ENCODE measurements at regions not wholly inside any gene's neighbourhood (a gene's known extent, or its start where the extent isn't known, plus 50 kb on each side); places are given as distances from the start of the nearest gene placed in this dataset.

- TF ChIP-seq ZBTB7B (CRISPR knock-in tag; IDR thresholded peaks at IDR 0.05) = peak; percentile 60; the same call in 1 of the 2 replicates
- no peak for TF ChIP-seq TP53 (CRISPR knock-in tag; conservative IDR thresholded peaks at IDR 0.05)
- TF ChIP-seq ZNF619 (CRISPR knock-in tag; IDR thresholded peaks at IDR 0.05) = no peak
- TF ChIP-seq, protein P1, sequence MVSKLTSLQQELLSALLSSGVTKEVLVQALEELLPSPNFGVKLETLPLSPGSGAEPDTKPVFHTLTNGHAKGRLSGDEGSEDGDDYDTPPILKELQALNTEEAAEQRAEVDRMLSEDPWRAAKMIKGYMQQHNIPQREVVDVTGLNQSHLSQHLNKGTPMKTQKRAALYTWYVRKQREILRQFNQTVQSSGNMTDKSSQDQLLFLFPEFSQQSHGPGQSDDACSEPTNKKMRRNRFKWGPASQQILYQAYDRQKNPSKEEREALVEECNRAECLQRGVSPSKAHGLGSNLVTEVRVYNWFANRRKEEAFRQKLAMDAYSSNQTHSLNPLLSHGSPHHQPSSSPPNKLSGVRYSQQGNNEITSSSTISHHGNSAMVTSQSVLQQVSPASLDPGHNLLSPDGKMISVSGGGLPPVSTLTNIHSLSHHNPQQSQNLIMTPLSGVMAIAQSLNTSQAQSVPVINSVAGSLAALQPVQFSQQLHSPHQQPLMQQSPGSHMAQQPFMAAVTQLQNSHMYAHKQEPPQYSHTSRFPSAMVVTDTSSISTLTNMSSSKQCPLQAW (CRISPR knock-in tag; IDR thresholded peaks at IDR 0.05) = peak; percentile 49; the same call in 1 of the 2 replicates
- TF ChIP-seq NCOA5 (CRISPR knock-in tag; IDR thresholded peaks at IDR 0.05) = no peak
- no peak for TF ChIP-seq NFYC (CRISPR knock-in tag; IDR thresholded peaks at IDR 0.05)
- TF ChIP-seq, protein P2, sequence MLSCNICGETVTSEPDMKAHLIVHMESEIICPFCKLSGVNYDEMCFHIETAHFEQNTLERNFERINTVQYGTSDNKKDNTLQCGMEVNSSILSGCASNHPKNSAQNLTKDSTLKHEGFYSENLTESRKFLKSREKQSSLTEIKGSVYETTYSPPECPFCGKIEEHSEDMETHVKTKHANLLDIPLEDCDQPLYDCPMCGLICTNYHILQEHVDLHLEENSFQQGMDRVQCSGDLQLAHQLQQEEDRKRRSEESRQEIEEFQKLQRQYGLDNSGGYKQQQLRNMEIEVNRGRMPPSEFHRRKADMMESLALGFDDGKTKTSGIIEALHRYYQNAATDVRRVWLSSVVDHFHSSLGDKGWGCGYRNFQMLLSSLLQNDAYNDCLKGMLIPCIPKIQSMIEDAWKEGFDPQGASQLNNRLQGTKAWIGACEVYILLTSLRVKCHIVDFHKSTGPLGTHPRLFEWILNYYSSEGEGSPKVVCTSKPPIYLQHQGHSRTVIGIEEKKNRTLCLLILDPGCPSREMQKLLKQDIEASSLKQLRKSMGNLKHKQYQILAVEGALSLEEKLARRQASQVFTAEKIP (CRISPR knock-in tag; IDR thresholded peaks at IDR 0.05; ENCODE audit: borderline replicate concordance) = no peak
- TF ChIP-seq ZMYM4 (CRISPR knock-in tag; IDR thresholded peaks at IDR 0.05) = no peak
- TF ChIP-seq ZBTB1 (CRISPR knock-in tag; IDR thresholded peaks at IDR 0.05; ENCODE audit: borderline replicate concordance) = no peak
- TF ChIP-seq ZNF282 (IDR thresholded peaks at IDR 0.05; ENCODE audit: partially characterized antibody) = no peak
- TF ChIP-seq ZNF138 (CRISPR knock-in tag; IDR thresholded peaks at IDR 0.05; ENCODE audit: low read depth) = no peak
- TF ChIP-seq ZNF160 (CRISPR knock-in tag; IDR thresholded peaks at IDR 0.05) = no peak
- TF ChIP-seq, protein P3, sequence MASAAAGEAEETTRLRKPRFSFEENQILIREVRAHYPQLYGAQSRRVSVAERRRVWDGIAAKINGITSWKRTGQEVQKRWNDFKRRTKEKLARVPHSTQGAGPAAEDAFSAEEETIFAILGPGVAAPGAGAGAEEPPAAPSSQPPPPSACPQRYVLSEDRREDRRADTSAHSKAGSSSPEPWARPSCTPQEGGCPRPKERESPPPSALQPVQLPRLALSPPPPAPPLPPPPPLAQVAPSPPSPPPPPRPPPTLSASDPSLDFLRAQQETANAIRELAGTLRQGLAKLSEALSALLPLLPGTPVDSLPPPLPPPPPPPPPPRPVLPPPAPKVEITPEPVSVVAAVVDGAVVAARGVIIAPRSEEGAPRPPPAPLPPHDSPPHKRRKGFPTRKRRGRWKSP (CRISPR knock-in tag; IDR thresholded peaks at IDR 0.05) = peak; percentile 69
- TF ChIP-seq TRAFD1 (CRISPR knock-in tag; IDR thresholded peaks at IDR 0.05; ENCODE audit: borderline replicate concordance) = no peak
- 0 out of 2 replicates have a peak, but pooled peaks have one; percentile 44 for TF ChIP-seq ZHX1 (CRISPR knock-in tag; IDR thresholded peaks at IDR 0.05; ENCODE audit: low read depth)
- TF ChIP-seq, protein P4, sequence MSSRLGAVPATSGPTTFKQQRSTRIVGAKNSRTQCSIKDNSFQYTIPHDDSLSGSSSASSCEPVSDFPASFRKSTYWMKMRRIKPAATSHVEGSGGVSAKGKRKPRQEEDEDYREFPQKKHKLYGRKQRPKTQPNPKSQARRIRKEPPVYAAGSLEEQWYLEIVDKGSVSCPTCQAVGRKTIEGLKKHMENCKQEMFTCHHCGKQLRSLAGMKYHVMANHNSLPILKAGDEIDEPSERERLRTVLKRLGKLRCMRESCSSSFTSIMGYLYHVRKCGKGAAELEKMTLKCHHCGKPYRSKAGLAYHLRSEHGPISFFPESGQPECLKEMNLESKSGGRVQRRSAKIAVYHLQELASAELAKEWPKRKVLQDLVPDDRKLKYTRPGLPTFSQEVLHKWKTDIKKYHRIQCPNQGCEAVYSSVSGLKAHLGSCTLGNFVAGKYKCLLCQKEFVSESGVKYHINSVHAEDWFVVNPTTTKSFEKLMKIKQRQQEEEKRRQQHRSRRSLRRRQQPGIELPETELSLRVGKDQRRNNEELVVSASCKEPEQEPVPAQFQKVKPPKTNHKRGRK (CRISPR knock-in tag; IDR thresholded peaks at IDR 0.05) = no peak
- TF ChIP-seq IRF2 (CRISPR knock-in tag; IDR thresholded peaks at IDR 0.05) = no peak
- TF ChIP-seq ZNF317 (CRISPR knock-in tag; IDR thresholded peaks at IDR 0.05) = no peak
- no peak for TF ChIP-seq ZMYM2 (CRISPR knock-in tag; IDR thresholded peaks at IDR 0.05)
Observed at GRCh38 chr2:120441744-120442471, 96.0 kb downstream of the INHBB start (continued).
